ENCODE measurements at regions not wholly inside any gene's neighbourhood (a gene's known extent, or its start where the extent isn't known, plus 50 kb on each side); places are given as distances from the start of the nearest gene placed in this dataset.
A peak's percentile ranks its signal among the peaks of the same experiment; 100 is the strongest.

DNA sequence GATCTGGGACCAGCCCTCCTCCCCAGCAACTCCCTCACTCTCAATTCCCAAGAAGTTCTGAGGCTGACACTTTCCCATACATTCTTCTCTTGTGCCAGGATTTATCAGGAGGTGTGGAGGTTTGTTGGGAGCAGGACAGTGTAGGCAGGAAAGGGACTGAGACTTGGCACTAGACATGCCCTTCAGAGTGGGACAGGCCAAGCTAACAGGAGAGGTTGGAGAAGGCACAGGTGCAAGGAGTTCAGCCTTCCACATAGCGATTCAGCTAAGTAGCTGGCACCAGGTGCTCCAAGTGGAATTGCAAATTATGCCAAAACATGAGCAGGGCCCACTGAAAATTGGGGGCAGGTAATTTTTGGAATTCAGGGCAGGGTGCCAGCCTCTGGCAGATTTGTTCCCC, 83.0 kb upstream of the DUSP10 start:
- FAIRE-seq (no peak), ATAC-seq (peak in 2 of 4 donors; percentile 56 to 61)
- intact Hi-C loops (cut with DNase I), result no loop called here

DNA sequence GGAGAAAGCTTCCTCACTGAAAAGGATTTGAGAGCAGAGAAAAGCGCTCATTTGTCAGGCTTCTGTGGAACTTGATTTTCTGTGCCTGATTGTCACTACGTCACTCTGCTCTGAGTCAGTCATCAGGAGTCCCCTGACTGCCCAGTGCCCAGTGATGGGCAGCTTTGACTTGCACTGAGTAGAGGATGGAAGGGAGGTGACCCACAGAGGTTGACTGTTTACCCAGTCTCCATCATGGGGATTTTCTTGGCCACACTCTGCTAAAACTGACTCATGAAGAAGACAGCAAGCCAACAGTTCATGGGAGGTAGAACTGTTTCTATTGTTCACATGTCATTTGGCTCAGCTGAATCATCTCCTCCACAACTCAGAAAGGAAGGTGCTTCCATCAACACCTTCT, 82.1 kb upstream of the DUSP10 start:
- Histone ChIP-seq H3K9me3 (no peaks in the 10 kb centered on the region), H3K4me3 (no peak overlapping the region), H3K27ac (no peak overlapping the region), H3K36me3 (no peaks in the 10 kb centered on the region), H3K27me3 (no peaks in the 10 kb centered on the region), H3K4me1 (no peaks in the 10 kb centered on the region)
- 93 to 95% methylated on average over 2 of the region's 2 CpGs for WGBS, 2 donors
- intact Hi-C loops (cut with DNase I), result no loop called here
- DNase-seq (no peak), FAIRE-seq (no peak), ATAC-seq (peak in 1 of 4 donors; percentile 33)
- TF ChIP-seq, protein P1, sequence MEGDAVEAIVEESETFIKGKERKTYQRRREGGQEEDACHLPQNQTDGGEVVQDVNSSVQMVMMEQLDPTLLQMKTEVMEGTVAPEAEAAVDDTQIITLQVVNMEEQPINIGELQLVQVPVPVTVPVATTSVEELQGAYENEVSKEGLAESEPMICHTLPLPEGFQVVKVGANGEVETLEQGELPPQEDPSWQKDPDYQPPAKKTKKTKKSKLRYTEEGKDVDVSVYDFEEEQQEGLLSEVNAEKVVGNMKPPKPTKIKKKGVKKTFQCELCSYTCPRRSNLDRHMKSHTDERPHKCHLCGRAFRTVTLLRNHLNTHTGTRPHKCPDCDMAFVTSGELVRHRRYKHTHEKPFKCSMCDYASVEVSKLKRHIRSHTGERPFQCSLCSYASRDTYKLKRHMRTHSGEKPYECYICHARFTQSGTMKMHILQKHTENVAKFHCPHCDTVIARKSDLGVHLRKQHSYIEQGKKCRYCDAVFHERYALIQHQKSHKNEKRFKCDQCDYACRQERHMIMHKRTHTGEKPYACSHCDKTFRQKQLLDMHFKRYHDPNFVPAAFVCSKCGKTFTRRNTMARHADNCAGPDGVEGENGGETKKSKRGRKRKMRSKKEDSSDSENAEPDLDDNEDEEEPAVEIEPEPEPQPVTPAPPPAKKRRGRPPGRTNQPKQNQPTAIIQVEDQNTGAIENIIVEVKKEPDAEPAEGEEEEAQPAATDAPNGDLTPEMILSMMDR (IDR thresholded peaks at IDR 0.05), result no peak

More for the DNA sequence above, 83.0 kb upstream of the DUSP10 start:
- TF ChIP-seq, protein P1 (IDR thresholded peaks at IDR 0.05), result no peak
- no peak for DNase-seq
- H3K27ac ChIP-seq, result no peak overlapping the region
- no peaks in the 10 kb centered on the region for H3K9me3 ChIP-seq
- no peak overlapping the region for H3K4me3 ChIP-seq
- no peaks in the 10 kb centered on the region for H3K36me3 ChIP-seq
- 39 to 44% methylated on average over 1 of the region's 1 CpG for WGBS, 2 donors
- H3K27me3 ChIP-seq, result no peaks in the 10 kb centered on the region
- no peaks in the 10 kb centered on the region for H3K4me1 ChIP-seq

DNA sequence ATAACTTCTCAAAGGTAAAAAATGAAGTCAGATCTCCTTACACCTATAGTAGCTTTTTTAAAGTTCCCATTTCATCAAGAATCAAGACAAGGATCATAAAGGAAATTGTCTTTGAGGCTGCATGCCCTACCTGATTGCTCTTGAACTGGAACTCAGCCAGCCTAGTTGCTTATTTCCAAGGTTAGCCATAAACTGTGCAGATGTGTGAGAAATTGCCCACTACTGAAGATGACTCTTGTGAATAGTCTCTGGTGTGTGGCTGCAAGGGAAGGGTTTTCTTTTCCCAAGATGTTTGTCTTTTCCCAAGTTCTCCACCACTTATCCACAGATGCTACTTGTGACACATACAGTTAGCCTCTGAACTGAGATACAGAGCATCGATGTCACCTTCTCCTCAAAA, 81.7 kb upstream of the DUSP10 start:
- no peak for DNase-seq

DNA sequence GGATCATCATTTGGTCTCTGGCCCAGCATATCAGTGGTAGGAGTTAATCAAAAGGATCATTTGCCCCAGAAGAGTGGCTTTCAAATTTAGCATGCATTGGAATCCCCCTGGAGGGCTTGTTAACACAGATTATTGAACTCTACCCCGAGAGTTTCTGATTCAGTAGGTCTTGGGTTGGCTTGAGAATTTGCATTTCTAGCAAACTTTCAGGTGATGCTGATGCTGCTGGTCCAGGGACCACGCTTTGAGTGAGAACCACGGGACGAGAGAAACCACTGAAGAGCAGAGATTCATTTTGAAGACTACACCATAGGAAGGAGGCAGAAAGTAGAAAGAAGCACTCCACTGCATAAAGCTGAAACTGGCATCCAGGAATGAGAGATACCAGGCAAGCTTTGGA, 81.3 kb upstream of the DUSP10 start:
- no peaks in the 10 kb centered on the region for H3K9me3 ChIP-seq
- no peak for ATAC-seq
- DNase-seq, result no peak
- H3K27ac ChIP-seq, result no peak overlapping the region
- no peak for FAIRE-seq
- H3K4me1 ChIP-seq, result no peaks in the 10 kb centered on the region
- H3K27me3 ChIP-seq, result no peaks in the 10 kb centered on the region
- H3K4me3 ChIP-seq, result no peak overlapping the region
- intact Hi-C loops (cut with DNase I), result no loop called here
- TF ChIP-seq, protein P1 (IDR thresholded peaks at IDR 0.05), result no peak
- 87 to 90% methylated on average over 4 of the region's 4 CpGs for WGBS, 2 donors
- no peaks in the 10 kb centered on the region for H3K36me3 ChIP-seq

More for the DNA sequence above, 81.7 kb upstream of the DUSP10 start:
- intact Hi-C loops (cut with DNase I), result no loop called here
- no peaks in the 10 kb centered on the region for H3K9me3 ChIP-seq
- TF ChIP-seq, protein P1 (IDR thresholded peaks at IDR 0.05), result no peak
- ATAC-seq, result no peak
- H3K27ac ChIP-seq, result no peak overlapping the region
- H3K27me3 ChIP-seq, result no peaks in the 10 kb centered on the region
- WGBS, 2 donors, result 95 to 96% methylated on average over 1 of the region's 1 CpG
- no peaks in the 10 kb centered on the region for H3K36me3 ChIP-seq
- FAIRE-seq, result no peak
- no peaks in the 10 kb centered on the region for H3K4me1 ChIP-seq
- H3K4me3 ChIP-seq, result no peak overlapping the region

DNA sequence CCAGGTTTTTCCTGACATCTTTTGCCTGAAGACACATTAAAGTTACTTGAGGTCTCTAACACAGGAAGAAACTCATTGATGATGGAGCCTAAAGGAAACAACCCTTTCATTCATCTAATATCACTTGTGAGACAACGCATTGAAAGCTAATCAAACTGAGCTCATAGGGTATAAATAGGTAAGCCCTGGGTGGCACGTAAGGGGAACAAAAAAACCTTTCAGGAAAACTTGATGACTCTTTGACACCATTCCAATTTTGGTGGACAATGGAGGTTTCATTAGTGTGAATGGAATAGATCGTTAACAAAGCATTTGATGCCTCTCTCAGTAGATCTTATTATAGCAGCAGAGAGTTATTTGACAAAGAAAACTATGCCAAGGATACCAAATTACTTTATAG, 80.7 kb upstream of the DUSP10 start:
- 69 to 76% methylated on average over 3 of the region's 3 CpGs for WGBS, 2 donors
- no peak for DNase-seq
- H3K36me3 ChIP-seq, result no peaks in the 10 kb centered on the region
- FAIRE-seq, result no peak
- TF ChIP-seq, protein P1 (IDR thresholded peaks at IDR 0.05), result no peak
- no peaks in the 10 kb centered on the region for H3K27me3 ChIP-seq
- no peaks in the 10 kb centered on the region for H3K4me1 ChIP-seq
- no peaks in the 10 kb centered on the region for H3K9me3 ChIP-seq
- intact Hi-C loops (cut with DNase I), result no loop called here
- ATAC-seq, result no peak
- H3K27ac ChIP-seq, result no peak overlapping the region
- no peak overlapping the region for H3K4me3 ChIP-seq
